HG02623 (cell line): ENCODE measurements at regions not wholly inside any gene's neighbourhood (a gene's known extent, or its start where the extent isn't known, plus 50 kb on each side); places are given as distances from the start of the nearest gene placed in this dataset.
"Not testable (repeated sequence)": the region's sequence is repeated elsewhere in the genome, so short reads cannot be mapped to it uniquely, and the experiment has no call there.

Experiments used
- ATAC-seq: cut with Tn5 transposase; IDR thresholded peaks from one replicate; pipeline ENCODE4 v1.9.1; 2021; ENCODE audit warnings: moderate library complexity; ENCODE audit not compliant: unreplicated experiment

- no peak for ATAC-seq
Observed at GRCh38 chr5:126044931-126045565, 378.2 kb upstream of the GRAMD2B start.

- ATAC-seq, result no peak
Observed at GRCh38 chr5:126046318-126046717, 376.9 kb upstream of the GRAMD2B start.

DNA sequence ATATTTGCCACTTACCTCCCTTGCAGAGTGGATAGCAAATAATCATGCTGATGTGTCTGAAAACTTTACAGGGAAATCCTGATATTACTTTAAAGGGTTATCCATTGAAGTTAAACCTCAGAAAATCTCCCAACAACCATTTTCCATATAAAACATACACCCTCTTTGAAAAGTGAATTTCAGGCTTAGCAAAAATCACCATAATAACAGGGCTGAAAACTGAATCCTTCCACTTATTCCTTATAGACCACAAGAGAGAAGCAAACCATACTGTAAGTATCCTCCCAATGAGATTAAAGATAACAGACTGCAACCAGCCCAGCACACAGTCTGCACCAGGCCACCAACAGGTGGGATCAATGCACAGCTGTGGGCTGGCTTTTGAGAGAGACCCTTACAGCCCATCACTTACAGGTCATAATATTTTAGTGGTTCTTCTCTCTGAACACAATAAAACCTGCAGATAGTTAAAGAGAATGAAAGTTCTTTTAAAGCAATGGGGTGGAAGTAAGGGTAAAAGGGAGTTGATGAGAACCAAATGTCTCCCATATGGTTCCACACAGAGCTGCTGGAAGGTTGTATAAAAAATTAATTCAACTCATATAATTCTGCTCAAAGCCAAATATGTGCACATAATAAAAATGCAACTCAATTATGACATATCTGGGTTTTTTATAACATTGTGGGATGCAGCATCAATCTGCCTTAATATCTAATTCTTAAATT is 376.2 kb upstream of the GRAMD2B start:
- no peak for ATAC-seq

GRCh38 chr5:126052120-126052519 is 371.1 kb upstream of the GRAMD2B start:
- ATAC-seq, result no peak

- ATAC-seq, result no peak
Observed at GRCh38 chr5:126052791-126053190, 370.4 kb upstream of the GRAMD2B start.

- ATAC-seq, result no peak
Observed at GRCh38 chr5:126053630-126054029, 369.6 kb upstream of the GRAMD2B start.

DNA sequence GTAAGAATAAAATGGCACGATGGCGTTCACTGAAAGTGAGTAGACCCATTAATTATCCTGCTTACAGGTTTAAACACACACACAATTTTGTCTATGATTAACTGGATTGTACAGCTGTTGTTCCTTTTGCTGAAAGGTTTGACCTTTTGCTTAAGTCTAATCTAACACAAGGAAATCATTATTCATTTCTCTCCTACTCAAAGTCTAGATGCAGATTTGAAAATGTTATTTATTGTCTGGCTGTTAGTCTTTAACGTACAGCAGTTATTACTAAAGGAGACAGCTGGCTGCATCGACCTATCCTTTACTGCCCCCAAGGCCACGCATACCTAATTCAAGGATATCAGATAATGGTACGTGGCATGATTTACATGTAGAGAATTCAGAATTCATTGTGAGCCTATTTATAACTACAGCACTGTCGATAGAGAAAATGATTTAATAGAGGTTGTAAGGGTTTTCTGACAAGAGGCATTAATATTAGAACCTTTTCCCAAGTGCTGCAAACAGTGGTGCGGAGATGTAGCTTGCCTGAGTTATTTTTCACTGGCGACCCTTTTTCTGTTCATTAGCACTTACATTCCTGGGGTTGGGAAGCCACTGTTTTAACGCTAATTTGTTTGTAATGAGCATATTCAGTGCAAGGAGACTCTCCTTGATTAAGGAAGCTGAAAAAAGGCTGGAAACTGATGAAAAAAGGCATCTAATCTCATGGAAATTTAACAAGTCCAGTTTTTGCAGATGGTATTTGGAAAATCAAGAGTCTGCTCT is 368.4 kb upstream of the GRAMD2B start:
- ATAC-seq, result no peak

DNA sequence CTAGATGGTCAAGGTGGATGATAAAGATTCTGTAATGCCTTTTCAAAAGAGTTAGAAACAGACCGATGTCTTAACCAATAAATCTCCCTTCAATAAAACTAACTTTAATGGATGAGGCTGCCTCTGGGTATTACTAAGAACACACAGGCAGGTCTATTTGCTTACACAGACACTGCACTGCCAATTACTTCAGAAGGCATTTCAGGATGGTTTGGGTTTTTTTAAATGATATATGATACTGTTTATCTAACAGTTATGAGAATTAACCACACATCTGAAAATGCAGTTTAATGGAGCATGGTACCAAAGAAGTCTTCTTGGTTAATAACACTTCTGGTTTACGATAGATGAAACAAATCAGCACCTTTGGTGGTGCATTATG is 367.9 kb upstream of the GRAMD2B start:
- ATAC-seq, result no peak

DNA sequence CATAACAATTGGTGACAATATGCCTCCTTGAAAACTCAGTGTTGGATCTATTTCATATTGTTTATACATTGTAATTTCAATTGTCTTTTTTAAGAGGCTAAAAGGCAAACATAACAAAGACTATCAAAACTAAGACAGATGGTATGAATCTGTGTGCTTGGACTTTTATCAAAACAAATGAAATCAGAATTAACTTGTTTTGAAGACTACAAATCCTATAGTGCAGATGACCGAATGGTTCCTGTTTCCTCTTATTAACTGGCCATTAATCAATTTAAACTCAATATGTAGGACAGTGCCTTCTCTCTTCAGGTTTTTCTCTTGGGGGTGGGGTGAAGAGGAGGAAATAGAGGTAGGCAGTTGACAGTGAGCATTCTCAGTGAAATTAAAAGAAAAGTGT is 366.9 kb upstream of the GRAMD2B start:
- ATAC-seq, result no peak

DNA sequence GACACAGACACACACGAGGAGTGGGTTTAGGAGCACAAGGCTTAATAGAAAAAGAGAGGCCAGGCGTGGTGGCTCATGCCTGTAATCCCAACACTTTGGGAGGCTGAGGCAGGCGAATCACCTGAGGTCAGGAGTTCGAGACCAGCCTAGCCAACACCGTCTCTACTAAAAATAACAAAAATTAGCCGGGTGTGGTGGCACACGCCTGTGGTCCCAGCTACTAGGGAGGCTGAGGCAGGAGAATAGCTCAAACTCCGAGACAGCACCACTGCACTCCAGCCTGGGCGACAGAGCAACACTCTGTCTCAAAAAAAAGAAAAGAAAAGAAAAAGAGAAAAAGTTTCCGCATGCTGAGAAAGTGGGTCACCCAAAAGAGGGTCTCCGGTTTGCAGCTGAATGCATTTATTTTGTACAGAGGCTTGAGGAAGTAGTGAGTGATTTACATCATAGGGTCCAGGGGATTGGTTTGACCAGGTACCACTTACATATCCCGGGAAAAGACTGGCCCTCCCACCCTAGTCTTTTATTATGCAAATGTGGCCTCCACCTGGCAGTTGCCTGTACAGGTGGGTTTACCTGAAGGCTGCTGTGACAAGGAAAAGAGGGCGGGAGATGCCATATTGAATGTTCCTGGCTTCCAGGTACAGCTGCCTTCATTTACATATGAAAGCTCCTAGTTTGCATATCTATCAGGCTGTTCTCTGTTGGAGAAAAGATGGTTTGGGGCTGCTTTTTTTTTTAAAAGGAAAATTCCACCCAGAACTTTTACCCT is 366.2 kb upstream of the GRAMD2B start:
- no peak for ATAC-seq

- ATAC-seq, result not testable (repeated sequence)
Observed at GRCh38 chr5:126058392-126058791, 364.8 kb upstream of the GRAMD2B start.

GRCh38 chr5:126062398-126063221 is 360.6 kb upstream of the GRAMD2B start:
- ATAC-seq, result no peak

DNA sequence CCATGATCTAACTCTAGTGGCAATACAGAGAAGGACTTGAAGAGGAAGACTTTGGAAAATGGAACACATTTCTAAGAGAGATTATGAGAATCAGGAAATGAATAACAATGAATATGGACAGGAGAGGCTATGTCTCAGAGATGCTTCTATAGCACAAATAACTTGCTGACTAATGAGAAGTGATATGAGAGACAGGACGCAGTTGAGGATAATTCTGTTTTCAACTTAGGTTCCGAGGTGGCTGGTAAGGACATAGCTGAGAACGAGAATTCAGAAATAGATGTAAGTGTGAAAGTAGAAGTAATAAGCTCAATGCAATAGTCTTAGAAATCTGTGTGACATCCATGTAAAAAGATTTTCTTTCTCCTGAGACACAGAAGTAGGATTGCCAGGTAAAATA is 358.1 kb upstream of the GRAMD2B start:
- no peak for ATAC-seq

DNA sequence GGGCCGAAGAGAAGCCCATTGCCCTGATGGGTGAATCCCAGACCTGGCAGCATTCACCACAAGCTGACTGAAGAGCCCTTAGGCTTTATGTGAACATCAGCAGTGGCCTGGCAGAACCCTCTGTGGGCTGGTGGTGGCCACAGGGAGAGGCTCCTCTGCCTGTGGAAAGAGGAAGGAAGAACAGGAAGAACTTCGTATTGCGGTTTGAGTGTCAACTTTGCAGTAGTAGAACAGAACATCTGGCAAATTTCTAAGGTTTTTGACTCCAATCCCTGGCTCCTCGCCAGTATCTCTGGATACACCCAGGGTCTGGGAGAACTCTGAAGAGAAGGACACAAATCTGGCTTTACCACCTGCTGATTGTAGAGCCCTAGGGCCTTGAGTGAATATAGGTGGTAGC is 356.4 kb upstream of the GRAMD2B start:
- no peak for ATAC-seq

DNA sequence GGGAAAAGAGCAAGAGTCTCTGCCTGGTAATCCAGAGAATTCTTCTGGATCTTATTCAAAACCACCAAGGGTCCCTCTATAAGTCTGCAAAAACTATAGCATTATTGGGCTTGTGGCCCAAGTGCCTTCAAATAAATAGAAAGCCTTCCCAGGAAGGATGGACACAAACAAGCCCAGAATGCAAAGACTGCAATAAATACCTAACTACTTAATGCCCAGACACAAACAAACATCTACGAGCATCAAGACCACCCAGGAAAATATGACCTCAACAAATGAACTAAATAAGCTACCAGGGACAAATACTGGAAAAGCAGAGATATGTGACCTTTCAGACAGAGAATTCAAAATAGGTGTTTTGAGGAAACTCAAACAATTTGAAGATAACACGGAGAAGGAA is 355.8 kb upstream of the GRAMD2B start:
- no peak for ATAC-seq

DNA sequence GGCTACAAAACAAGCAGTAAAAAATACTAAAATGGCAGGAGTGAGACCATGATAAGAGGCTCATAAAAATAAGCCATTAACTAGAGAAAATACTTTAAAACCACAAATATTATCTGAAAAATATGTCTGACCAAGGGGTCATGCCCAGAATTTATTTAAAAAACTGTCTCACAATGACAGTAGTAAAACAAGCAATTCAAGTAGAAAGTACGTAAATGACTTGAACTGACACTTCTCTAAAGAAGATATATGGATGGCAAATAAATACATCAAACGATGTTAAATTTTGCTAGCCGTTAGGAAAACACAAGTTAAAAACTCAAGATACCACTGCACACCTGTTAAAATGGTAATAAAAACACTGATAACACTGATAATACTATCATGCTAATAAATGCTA is 353.9 kb upstream of the GRAMD2B start:
- ATAC-seq, result no peak

- ATAC-seq, result no peak
Observed at GRCh38 chr5:126070481-126070880, 352.7 kb upstream of the GRAMD2B start.

- no peak for ATAC-seq
Observed at GRCh38 chr5:126074538-126074937, 348.7 kb upstream of the GRAMD2B start.

- no peak for ATAC-seq
Observed at GRCh38 chr5:126079266-126079665, 343.9 kb upstream of the GRAMD2B start.

DNA sequence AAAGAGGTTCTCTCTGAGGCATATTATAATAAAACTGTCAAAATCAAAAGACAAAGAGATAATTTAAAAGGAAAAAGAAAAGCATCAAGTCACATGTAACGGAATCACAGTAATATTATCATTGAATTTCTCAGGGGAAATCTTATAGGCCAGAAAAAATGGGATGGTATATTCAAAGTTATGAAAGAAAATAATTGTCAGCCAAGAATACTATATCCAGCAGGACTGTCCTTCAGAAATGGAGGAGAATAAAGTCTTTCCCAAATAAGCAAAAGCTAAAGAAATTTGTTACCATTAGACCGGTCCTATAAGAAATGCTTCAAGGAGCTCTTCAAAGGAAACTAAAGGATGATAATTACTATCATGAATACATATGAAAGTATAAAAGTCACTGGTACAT is 342.0 kb upstream of the GRAMD2B start:
- ATAC-seq, result no peak
